ENCODE measurements at regions not wholly inside any gene's neighbourhood (a gene's known extent, or its start where the extent isn't known, plus 50 kb on each side); places are given as distances from the start of the nearest gene placed in this dataset.

DNA sequence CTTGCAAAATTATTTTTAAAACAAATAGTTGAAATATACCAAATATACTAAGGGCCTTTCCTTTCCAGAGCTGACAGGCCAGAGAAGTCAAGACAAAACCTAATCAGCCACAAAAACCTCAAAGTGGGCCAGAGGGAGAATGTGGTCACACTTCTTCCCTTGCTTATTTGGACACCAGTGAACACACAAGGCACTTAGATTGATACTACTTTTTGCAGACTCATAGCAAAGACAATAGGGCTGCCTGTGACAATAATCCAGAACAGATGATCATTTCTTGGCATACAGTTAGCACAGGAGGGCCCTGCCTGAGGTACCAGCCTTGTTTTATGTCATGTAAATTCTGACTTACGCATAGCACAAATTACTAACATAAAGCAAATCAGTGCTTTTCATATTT lies 215.7 kb upstream of the NEIL3 start:
- TF ChIP-seq POLR2A (IDR thresholded peaks at IDR 0.05; ENCODE audit: extremely low read depth, insufficient read length) (no peak), CTCF (IDR thresholded peaks at IDR 0.05; ENCODE audit: low read depth, low read length) (no peak), MYC (IDR thresholded peaks at IDR 0.05; ENCODE audit: low read depth, low read length) (no peak), MAX (IDR thresholded peaks at IDR 0.05; ENCODE audit: low read depth, low read length) (no peak)

Measured in NB4 (cell line).